Stimulated activated CD8-positive, alpha-beta memory T cell treated with anti-CD3 and anti-CD28 coated beads, Interleukin-12 subunit alpha, Interleukin-12 subunit beta, amount 100 ng/mL, for 24 hours (primary cell): ENCODE measurements at regions not wholly inside any gene's neighbourhood (a gene's known extent, or its start where the extent isn't known, plus 50 kb on each side); places are given as distances from the start of the nearest gene placed in this dataset.
A peak's percentile ranks its signal among the peaks of the same experiment; 100 is the strongest.

Experiments used
- DNase-seq: peaks from one replicate; pipeline ENCODE4 v3.0.0-alpha.2; 2020; ENCODE audit errors: extremely low read depth

GRCh38 chr11:123304828-123305466 lies 109.9 kb upstream of the CLMP start:
- DNase-seq = no peak

GRCh38 chr11:123303924-123304323 lies 108.9 kb upstream of the CLMP start:
- DNase-seq = no peak

GRCh38 chr11:123302751-123303195 lies 107.7 kb upstream of the CLMP start:
- DNase-seq = no peak

- peak; percentile 30 for DNase-seq
Measured at GRCh38 chr11:123301696-123302400, 106.8 kb upstream of the CLMP start.

GRCh38 chr11:123301013-123301591 lies 106.1 kb upstream of the CLMP start:
- no peak for DNase-seq

GRCh38 chr11:123299721-123300120 lies 104.7 kb upstream of the CLMP start:
- no peak for DNase-seq

GRCh38 chr11:123298488-123299447 lies 103.7 kb upstream of the CLMP start:
- no peak for DNase-seq

GRCh38 chr11:123292647-123293046 lies 97.6 kb upstream of the CLMP start:
- no peak for DNase-seq

GRCh38 chr11:123291201-123291869 lies 96.3 kb upstream of the CLMP start:
- DNase-seq = no peak

- DNase-seq = no peak
Measured at GRCh38 chr11:123286761-123287160, 91.7 kb upstream of the CLMP start.

GRCh38 chr11:123286255-123286654 lies 91.2 kb upstream of the CLMP start:
- DNase-seq = no peak

- DNase-seq = no peak
Measured at GRCh38 chr11:123284454-123284853, 89.4 kb upstream of the CLMP start.

- no peak for DNase-seq
Measured at GRCh38 chr11:123282597-123282996, 87.5 kb upstream of the CLMP start.

- no peak for DNase-seq
Measured at GRCh38 chr11:123273616-123274015, 78.6 kb upstream of the CLMP start.

GRCh38 chr11:123272565-123272964 lies 77.5 kb upstream of the CLMP start:
- no peak for DNase-seq

- DNase-seq = no peak
Measured at GRCh38 chr11:123268156-123268555, 73.1 kb upstream of the CLMP start.

GRCh38 chr11:123265951-123266350 lies 70.9 kb upstream of the CLMP start:
- DNase-seq = no peak

GRCh38 chr11:123264431-123264780 lies 69.4 kb upstream of the CLMP start:
- no peak for DNase-seq

- DNase-seq = peak; percentile 15
Measured at GRCh38 chr11:123261345-123262106, 66.5 kb upstream of the CLMP start.

- DNase-seq = no peak
Measured at GRCh38 chr11:123260511-123261211, 65.6 kb upstream of the CLMP start.
